H1 (cell line): ENCODE measurements at regions not wholly inside any gene's neighbourhood (a gene's known extent, or its start where the extent isn't known, plus 50 kb on each side); places are given as distances from the start of the nearest gene placed in this dataset.

Experiments
- CTCF ChIA-PET: fragments of 300-600 bp; sonication (Branson Sonifier 250); formaldehyde crosslinking; loops from one replicate; lab custom pipeline; 2021; ENCODE audit not compliant: partially characterized antibody; lab: Charles Lee
- POLR2A ChIA-PET: fragments of 300-600 bp; sonication (Branson Sonifier 250); formaldehyde crosslinking; loops from one replicate; lab custom pipeline; 2021; ENCODE audit warnings: inconsistent platforms; ENCODE audit not compliant: partially characterized antibody; lab: Charles Lee
- DNase-seq, 2 experiments: peaks; one replicate each; pipeline versions ENCODE4 v3.0.0 to v3.0.0-alpha.2; 2010 to 2022; ENCODE audit warnings: low spot score in 2 of 2, low read depth in 1 of 2, mixed read lengths in 1 of 2
- FAIRE-seq: peaks from 2 replicates; lab custom pipeline; 2011; peaks lifted over from hg19 to GRCh38; lab: Jason Lieb, UNC
- H2AFZ ChIP-seq: 2 replicates; pipeline ENCODE4 v1.8.1; 2012; ENCODE audit warnings: low read length, inconsistent platforms
- H2AK5ac ChIP-seq: 2 replicates; pipeline ENCODE4 v1.6.1; 2013; ENCODE audit warnings: low read depth, low read length
- H2BK120ac ChIP-seq: replicated peaks from 2 replicates; pipeline ENCODE3; 2013; ENCODE audit warnings: low read depth, low read length, inconsistent platforms
- H2BK12ac ChIP-seq: 2 replicates; pipeline ENCODE4 v1.6.1; 2013; ENCODE audit warnings: low read depth, low read length
- H2BK15ac ChIP-seq: 2 replicates; pipeline ENCODE4 v1.6.1; 2013; ENCODE audit warnings: low read length
- H2BK20ac ChIP-seq: 2 replicates; pipeline ENCODE4 v1.6.1; 2013; ENCODE audit warnings: low read length
- H2BK5ac ChIP-seq: 2 replicates; pipeline ENCODE4 v1.6.1; 2013; ENCODE audit warnings: low read depth, low read length
- H3K14ac ChIP-seq: 2 replicates; pipeline ENCODE4 v1.6.1; 2013; ENCODE audit warnings: inconsistent platforms; ENCODE audit not compliant: insufficient read length
- H3K18ac ChIP-seq: 2 replicates; pipeline ENCODE4 v1.6.1; 2013; ENCODE audit warnings: low read length; ENCODE audit errors: extremely low read depth
- H3K23ac ChIP-seq: 2 replicates; pipeline ENCODE4 v1.6.1; 2013; ENCODE audit warnings: inconsistent platforms; ENCODE audit not compliant: insufficient read length
- H3K23me2 ChIP-seq: 2 replicates; pipeline ENCODE4 v1.6.1; 2013; ENCODE audit warnings: low read depth, low read length
- H3K27ac ChIP-seq: 2 replicates; pipeline ENCODE4 v1.6.1; 2011; ENCODE audit warnings: low read depth, low read length, inconsistent platforms
- H3K27me3 ChIP-seq, 4 experiments: replicated peaks in 1 of 4; 1 replicate in 1 of 4; 2 replicates in 3 of 4; pipeline versions ENCODE4 v1.6.1 to v1.8.1; 2011 to 2013; ENCODE audit warnings: low read length in 3 of 4, mild to moderate bottlenecking in 3 of 4, inconsistent platforms in 2 of 4, mixed read lengths in 2 of 4, moderate library complexity in 1 of 4; ENCODE audit not compliant: control insufficient read depth in 3 of 4, insufficient read depth in 3 of 4; ENCODE audit errors: extremely low read depth in 1 of 4
- H3K36me3 ChIP-seq, 4 experiments: 2 replicates each; pipeline versions ENCODE4 v1.6.1 to v1.8.1; 2011 to 2013; ENCODE audit warnings: mild to moderate bottlenecking in 4 of 4, low read length in 3 of 4, moderate library complexity in 2 of 4, control low read depth in 1 of 4, inconsistent platforms in 1 of 4; ENCODE audit not compliant: insufficient read depth in 4 of 4, control insufficient read depth in 2 of 4
- H3K4ac ChIP-seq: replicated peaks from 2 replicates; pipeline ENCODE3; 2013; ENCODE audit warnings: low read length, low read depth, mixed read lengths, inconsistent platforms; ENCODE audit not compliant: insufficient read length
- H3K4me1 ChIP-seq, 4 experiments: replicated peaks in 1 of 4; 1 replicate in 1 of 4; 2 replicates in 3 of 4; pipeline versions ENCODE4 v1.6.1 to v1.8.1; 2011 to 2013; ENCODE audit warnings: low read length in 3 of 4, inconsistent platforms in 2 of 4, mixed read lengths in 1 of 4; ENCODE audit not compliant: insufficient read depth in 4 of 4, control insufficient read depth in 3 of 4
- H3K4me2 ChIP-seq, 2 experiments: 2 replicates each; pipeline versions ENCODE4 v1.6.1 to v1.8.1; 2011 to 2013; ENCODE audit warnings: low read depth in 2 of 2, low read length in 2 of 2, control low read depth in 1 of 2, inconsistent platforms in 1 of 2, mild to moderate bottlenecking in 1 of 2; ENCODE audit not compliant: insufficient read depth in 1 of 2
- H3K4me3 ChIP-seq, 4 experiments: fragments of 200-600, 300-600 bp in 1 of 4; sonication (generic), shearing (Covaris generic), sonication (Bioruptor Twin) in 1 of 4; 2 replicates each; pipeline versions ENCODE4 v1.5.1 to v1.8.1; 2011 to 2016; ENCODE audit warnings: low read length in 4 of 4, low read depth in 3 of 4, control low read depth in 2 of 4, inconsistent platforms in 2 of 4, mild to moderate bottlenecking in 2 of 4, mixed read lengths in 1 of 4, moderate library complexity in 1 of 4; ENCODE audit not compliant: insufficient read depth in 2 of 4; ENCODE audit errors: extremely low read depth in 1 of 4
- H3K56ac ChIP-seq: replicated peaks from 2 replicates; pipeline ENCODE3; 2013; ENCODE audit warnings: low read depth, mild to moderate bottlenecking, mixed read lengths, low read length, inconsistent platforms; ENCODE audit not compliant: insufficient read length
- H3K79me1 ChIP-seq: 2 replicates; pipeline ENCODE4 v1.6.1; 2013; ENCODE audit warnings: low read depth, low read length, control low read depth
- H3K79me2 ChIP-seq, 2 experiments: 2 replicates each; pipeline versions ENCODE4 v1.6.1 to v1.8.1; 2012 to 2013; ENCODE audit warnings: low read length in 2 of 2, mild to moderate bottlenecking in 2 of 2, inconsistent platforms in 1 of 2; ENCODE audit not compliant: insufficient read depth in 2 of 2, control insufficient read depth in 1 of 2
- H3K9ac ChIP-seq, 4 experiments: replicated peaks in 1 of 4; 1 replicate in 1 of 4; 2 replicates in 3 of 4; pipeline versions ENCODE4 v1.6.1 to v1.8.1; 2011 to 2013; ENCODE audit warnings: low read depth in 3 of 4, low read length in 3 of 4, control low read depth in 2 of 4, mild to moderate bottlenecking in 2 of 4, moderate library complexity in 2 of 4, inconsistent platforms in 1 of 4; ENCODE audit errors: extremely low read depth in 1 of 4
- H3K9me3 ChIP-seq, 2 experiments: 2 replicates each; pipeline versions ENCODE4 v1.6.1 to v1.8.1; 2012 to 2013; ENCODE audit warnings: mild to moderate bottlenecking in 2 of 2, moderate library complexity in 2 of 2, control low read depth in 1 of 2, inconsistent platforms in 1 of 2, low read depth in 1 of 2, low read length in 1 of 2, mixed read lengths in 1 of 2; ENCODE audit not compliant: insufficient read depth in 2 of 2
- H4K20me1 ChIP-seq, 2 experiments: replicated peaks in 1 of 2; 2 replicates each; pipeline versions ENCODE3 to v1.8.1; 2011 to 2013; ENCODE audit warnings: inconsistent platforms in 2 of 2, low read length in 2 of 2, mild to moderate bottlenecking in 1 of 2; ENCODE audit not compliant: insufficient read depth in 2 of 2, control insufficient read depth in 1 of 2
- H4K5ac ChIP-seq: 2 replicates; pipeline ENCODE4 v1.6.1; 2013; ENCODE audit warnings: low read length, low read depth, mixed read lengths, inconsistent platforms; ENCODE audit not compliant: insufficient read length
- H4K8ac ChIP-seq: 2 replicates; pipeline ENCODE4 v1.8.0; 2013; ENCODE audit warnings: mild to moderate bottlenecking, moderate library complexity, low read length, inconsistent platforms; ENCODE audit not compliant: insufficient read depth; ENCODE audit errors: extremely low read depth
- H4K91ac ChIP-seq: replicated peaks from 2 replicates; pipeline ENCODE3; 2013; ENCODE audit warnings: low read length, mixed read lengths, inconsistent platforms; ENCODE audit not compliant: insufficient read length
- NANOG ChIP-seq: IDR thresholded peaks from 2 replicates; pipeline ENCODE4 v1.6.1; 2011; ENCODE audit warnings: low read length, low read depth, mild to moderate bottlenecking, inconsistent platforms; ENCODE audit not compliant: insufficient read depth, poor library complexity, severe bottlenecking
- POU5F1 ChIP-seq: IDR thresholded peaks from 2 replicates; pipeline ENCODE4 v1.6.1; 2011; ENCODE audit warnings: low read depth, mild to moderate bottlenecking, low read length, moderate library complexity
- WGBS, 2 experiments: shearing (Covaris generic) in 1 of 2; methylation state at CpG; one replicate each; pipeline versions ENCODE4 v1.1.6 to v1.1.7; 2013 to 2015; ENCODE audit warnings: low lambda C conversion rate in 2 of 2, mixed read lengths in 2 of 2, inconsistent platforms in 1 of 2, low coverage in 1 of 2, missing lambda C conversion rate in 1 of 2; ENCODE audit not compliant: insufficient replicate concordance in 2 of 2, insufficient coverage in 1 of 2, insufficient read length in 1 of 2; ENCODE audit errors: extremely low coverage in 1 of 2, missing lambda C conversion rate in 1 of 2; 5-methylcytosine and 5-hydroxymethylcytosine counted together

DNA sequence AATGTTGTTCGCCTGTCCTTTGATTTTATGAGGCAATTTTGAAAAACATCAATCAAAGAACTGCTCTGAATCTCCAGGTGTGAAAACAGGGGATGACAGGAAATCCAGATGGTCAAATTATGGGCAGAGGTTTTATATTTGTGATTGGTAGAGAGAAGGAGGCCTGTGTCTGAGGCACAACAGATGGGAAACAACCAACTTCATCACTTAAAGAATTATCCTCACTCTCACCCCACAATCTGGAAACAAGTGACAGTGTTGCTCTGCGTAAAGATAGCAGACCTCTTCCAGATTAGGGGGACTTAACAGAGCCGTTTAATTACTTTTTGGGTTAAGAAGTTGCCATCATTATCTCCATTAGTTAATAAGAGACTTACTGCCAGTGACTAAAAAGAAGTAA, 64.1 kb upstream of the EGLN3 start:
- Histone ChIP-seq H3K36me3 (no peaks in the 10 kb centered on the region), H4K91ac (no peak overlapping the region), H2AK5ac (no peak overlapping the region)
- TF ChIP-seq NANOG (no peak), POU5F1 (no peak)

More for the DNA sequence above, 64.1 kb upstream of the EGLN3 start:
- no peak overlapping the region for H4K5ac ChIP-seq
- no peaks in the 10 kb centered on the region for H4K20me1 ChIP-seq
- 89% methylated on average over 3 of the region's 3 CpGs; no CpG with 5 or more reads in 1 of the 2 experiments for WGBS, 2 experiments
- H3K9me3 ChIP-seq = no peaks in the 10 kb centered on the region
- DNase-seq (no peak), FAIRE-seq (no peak)
- H3K56ac ChIP-seq = no peak overlapping the region
- H2BK5ac ChIP-seq = no peak overlapping the region
- no peaks in the 10 kb centered on the region for H3K79me2 ChIP-seq
- H3K23ac ChIP-seq = no peak overlapping the region
- CTCF ChIA-PET = interaction anchor here (1.0 kb wide), 1 partner anchor 175 kb away, joined by 3 read pairs; no protein-coding TSS in a partner anchor
- H3K27ac ChIP-seq = no peak overlapping the region
- no peak overlapping the region for H2BK12ac ChIP-seq
- no peak overlapping the region for H2BK120ac ChIP-seq
- no peak overlapping the region for H3K4me3 ChIP-seq
- no peaks in the 10 kb centered on the region for H3K27me3 ChIP-seq
- H3K23me2 ChIP-seq = no peaks in the 10 kb centered on the region
- no peak overlapping the region for H4K8ac ChIP-seq
- H2AFZ ChIP-seq = no peak overlapping the region
- H3K18ac ChIP-seq = no peak overlapping the region
- no peak overlapping the region for H2BK15ac ChIP-seq
- no peak overlapping the region for H2BK20ac ChIP-seq
- no peak overlapping the region for H3K4me2 ChIP-seq
- H3K9ac ChIP-seq = no peak overlapping the region
- H3K4me1 ChIP-seq = peaks cover 0 to 8% (median 4%) of the 10 kb centered on the region in 4 experiments; a peak in 1 of 7 replicates
- H3K14ac ChIP-seq = no peak overlapping the region
- no peak overlapping the region for H3K4ac ChIP-seq
- POLR2A ChIA-PET = no interaction called here
- no peaks in the 10 kb centered on the region for H3K79me1 ChIP-seq
